NCI-H524 (cell line): ENCODE measurements at regions not wholly inside any gene's neighbourhood (a gene's known extent, or its start where the extent isn't known, plus 50 kb on each side); places are given as distances from the start of the nearest gene placed in this dataset.

Experiments
- DNase-seq, 2 experiments: peaks; one replicate each; lab custom pipeline; 2025; lab: John Stamatoyannopoulos, UW

DNA sequence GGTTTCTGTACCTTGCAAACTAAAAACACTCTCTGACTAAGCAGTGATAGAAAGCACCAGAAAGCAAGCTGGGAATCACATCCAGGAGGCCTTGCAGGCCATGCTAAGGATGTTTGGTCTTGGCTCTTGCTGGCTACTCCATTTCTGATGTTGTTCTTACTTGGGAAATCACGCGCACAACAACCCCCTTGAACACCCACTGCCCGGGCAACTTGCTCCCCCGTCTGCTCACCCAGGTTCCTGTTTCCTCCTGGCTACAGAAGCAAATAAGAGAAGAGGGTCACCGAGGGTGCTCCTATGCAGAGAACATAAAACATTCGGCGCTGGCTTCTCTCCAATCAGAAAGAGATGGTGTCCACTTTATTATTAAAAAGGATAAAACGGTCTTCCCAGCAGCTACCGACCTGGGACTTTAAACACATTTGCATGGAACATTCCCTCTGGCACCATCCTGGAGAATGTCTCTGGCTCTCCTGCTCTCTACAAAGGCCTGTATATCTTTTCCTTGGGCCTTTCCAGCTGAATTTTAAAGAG is 271.2 kb upstream of the RPL38 start:
- DNase-seq = no peak

DNA sequence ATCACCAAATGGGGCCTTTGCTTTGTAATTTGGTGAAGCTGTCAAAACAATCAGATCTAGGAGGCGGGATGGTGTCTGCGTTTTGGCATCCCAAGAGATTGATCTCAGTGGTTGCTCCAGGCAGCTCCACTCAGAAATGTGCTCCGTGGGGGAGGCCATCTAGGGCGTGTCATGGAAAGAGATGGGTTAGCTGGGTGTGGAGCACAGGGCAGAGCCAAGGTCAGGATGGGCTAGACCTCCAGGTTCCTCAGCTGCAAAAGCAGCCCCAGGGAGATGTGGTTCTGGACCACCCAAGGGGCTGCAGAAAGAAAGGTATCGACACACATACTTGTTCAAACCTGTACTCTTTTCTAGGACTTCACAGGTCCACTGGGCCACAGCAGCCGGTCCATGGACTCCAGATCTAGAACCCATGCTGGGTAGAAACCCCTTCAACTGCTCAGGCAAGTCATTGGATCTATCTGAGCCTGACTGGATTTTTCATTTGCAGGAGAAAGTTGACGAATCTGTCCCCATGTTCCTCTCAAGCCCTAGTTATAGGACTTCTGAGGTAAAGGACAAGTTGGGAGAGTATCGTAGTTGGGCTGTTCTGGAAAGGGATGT is 270.2 kb upstream of the RPL38 start:
- no peak for DNase-seq

DNA sequence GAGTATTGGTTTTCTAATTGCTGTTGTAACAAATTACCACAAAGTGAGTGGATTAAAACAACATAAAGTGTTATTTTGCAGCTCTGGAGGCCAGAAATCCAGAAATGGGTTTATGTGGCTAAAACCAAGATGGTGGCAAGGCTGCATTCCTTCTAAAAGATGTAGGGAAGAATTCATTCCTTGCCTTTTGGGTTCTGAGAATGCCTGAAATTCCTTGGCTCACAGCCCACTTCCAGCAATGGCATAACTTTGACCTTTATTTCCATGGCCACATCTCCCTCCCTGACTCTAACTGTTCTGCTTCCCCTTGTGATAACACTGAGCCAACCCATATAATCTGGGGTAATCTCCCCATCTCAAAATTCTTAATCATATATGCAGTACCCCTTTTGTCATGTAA is 269.6 kb upstream of the RPL38 start:
- DNase-seq = no peak

DNA sequence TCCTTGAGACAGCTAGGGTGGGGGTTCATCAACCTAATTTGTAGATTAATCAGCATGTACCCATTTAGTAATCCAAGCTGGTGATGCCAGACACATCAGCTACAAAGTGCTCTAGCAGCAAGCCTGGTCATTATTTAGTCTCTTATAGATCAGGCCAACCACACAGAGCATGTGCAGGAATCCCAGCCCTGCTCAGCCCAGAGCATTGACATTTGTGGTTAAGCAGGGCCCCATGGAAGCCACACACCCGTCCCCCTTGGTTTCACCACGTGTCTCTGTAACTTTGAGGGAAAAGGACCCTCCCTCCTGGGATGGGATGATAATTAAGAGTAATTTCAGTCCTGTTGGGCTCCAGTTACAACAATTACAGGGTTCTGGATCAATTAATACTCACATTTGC is 268.8 kb upstream of the RPL38 start:
- no peak for DNase-seq

DNA sequence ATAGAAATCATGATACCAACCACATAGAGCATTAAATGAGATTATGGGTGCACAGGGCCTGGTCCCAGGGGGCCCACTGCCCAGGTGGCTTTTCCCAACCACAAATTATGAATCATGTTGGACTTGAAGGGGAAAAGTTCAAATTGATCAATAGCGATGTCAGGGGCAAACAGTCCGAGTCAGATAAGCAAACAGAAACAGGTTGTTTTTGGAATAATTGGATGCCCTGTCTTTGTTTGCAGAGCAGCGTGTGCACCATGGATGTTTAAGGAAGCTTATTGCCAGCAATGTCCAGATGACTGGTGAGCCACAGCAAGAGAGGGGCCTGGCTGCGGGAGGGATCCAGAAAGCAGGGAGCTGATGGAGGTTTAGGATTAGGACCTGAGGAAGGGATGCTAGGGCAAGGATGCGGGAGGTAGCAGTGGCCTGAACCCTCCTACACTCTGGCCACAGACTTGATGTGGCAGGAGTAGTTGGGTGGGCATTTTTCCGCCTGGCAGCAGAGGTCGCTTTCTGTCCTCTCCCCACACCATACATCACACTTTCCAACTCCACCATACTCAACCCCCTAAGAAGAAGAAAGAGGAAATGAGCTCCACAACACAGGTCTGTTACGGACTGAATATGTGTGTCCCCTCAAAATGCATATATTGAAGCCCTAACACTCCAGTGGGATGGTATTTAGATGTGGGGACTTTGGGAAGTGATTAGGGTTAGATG is 266.4 kb upstream of the RPL38 start:
- DNase-seq = no peak

DNA sequence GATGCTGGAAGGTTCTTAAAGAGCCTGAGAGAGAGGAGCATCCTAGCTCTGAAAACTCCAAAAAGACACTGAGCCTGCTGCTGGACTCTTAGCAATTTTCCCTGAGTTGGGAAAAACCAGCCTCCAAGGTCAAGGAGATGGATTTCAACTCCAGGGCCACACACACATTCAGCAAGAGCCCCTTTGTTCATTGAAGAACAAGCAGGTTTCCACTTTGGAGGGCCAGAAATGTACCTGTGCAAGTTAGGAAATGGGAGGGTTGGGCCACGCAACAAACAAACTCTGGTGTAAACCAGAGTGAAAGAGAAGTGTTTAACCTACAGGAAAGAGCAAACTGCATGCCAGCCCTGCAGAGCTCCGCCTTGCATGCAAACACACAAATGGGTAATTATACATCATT is 264.8 kb upstream of the RPL38 start:
- no peak for DNase-seq

DNA sequence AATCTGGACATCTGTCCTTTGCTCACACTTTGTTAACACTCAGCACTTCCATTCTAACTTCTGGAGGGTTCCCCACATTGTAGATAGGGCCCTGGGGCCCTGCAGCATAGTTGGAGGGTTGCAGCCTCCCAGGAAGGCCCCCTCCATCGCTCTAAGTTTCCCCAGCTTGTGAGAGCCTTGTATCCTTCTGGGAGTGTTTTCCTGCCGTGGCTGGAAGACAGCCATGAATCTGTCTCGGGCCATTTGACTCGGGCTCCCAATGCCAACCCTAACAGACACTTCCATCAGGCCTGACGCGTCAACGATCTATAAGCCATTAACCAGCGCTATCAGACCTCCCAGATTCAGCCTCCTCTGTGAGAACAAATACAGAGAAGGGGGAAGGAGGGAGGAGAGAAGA is 263.7 kb upstream of the RPL38 start:
- no peak for DNase-seq

DNA sequence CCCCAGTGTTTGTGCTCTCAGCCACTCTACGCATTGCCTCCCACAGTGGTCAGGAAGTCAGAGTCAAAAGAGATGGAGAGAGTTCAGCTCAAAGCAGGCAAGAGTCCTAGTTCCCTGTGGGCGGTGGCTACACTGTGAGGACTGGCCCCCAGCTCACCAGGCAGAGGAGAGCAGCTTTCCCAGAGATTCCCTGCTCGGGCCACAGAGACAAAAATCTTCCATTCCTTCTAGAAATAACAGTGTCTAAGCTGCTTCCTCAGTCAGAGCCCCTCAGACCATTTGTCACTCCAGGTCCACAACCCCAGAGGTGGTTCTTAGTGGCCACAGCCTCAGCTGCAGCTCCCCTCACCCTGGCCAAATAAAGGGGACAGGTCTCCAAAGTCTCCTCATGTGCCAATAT is 263.0 kb upstream of the RPL38 start:
- DNase-seq = no peak

DNA sequence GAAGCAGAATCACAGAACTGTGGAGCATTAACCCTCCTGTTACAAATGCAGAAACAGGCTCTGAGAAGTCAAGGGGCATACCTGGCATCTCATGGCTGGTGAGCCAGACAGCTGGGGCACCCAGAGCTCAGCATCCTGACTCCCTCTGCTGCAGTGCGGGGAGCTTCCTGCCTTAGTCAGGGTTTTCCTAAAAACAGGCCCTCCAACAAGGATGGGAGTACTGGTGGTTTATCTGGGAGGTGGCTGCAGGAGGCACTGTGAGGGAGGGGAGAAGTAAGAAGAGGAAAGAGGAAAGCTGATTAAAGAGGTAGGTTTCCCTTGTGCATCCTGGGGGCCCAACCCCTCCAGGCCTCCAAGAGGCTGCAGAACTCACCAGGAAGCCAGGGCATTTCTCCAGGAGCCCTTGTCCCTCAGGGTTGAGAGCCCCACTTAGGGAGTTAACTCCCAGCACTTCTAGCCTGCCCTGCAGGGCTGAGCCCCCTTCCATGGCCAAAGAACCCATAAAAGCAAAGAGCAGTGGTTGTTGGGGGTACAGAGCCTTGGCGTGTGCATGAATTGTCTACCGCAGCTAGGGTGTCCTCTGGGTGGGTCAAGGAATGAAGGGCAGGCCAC is 261.5 kb upstream of the RPL38 start:
- DNase-seq = no peak

DNA sequence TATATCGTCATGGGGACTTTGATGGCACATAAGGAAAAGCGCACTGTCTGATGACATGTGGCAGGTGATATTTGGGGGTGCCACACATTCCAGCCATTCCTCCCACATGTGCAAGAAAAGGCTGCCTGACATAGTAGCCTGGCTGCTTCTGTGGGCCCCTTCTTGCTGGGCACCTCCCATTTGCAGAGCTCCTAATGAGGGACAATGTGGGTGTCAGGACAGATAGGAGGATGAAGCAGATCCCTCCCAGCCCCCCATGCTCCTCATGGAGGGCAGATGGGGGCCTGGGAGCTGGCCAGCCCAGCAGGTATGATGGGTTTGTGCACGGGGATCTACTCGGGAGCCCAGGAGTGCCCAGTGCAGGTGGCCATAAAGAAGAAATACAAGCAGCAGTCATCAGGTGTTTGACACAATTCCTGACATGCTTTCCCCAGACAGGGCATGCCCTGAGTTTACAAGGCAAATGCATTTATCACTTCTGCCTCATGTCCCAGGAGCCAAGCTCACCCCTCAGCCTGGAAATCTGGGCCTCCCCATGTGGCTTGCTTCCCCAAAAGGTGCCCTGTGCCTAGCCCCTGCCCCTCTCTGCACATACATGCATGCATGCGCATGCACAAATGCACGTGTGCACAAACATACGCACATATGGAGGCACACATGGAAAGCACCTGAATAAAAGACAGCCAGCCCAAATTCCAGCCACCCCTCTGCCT is 260.6 kb upstream of the RPL38 start:
- DNase-seq = no peak

DNA sequence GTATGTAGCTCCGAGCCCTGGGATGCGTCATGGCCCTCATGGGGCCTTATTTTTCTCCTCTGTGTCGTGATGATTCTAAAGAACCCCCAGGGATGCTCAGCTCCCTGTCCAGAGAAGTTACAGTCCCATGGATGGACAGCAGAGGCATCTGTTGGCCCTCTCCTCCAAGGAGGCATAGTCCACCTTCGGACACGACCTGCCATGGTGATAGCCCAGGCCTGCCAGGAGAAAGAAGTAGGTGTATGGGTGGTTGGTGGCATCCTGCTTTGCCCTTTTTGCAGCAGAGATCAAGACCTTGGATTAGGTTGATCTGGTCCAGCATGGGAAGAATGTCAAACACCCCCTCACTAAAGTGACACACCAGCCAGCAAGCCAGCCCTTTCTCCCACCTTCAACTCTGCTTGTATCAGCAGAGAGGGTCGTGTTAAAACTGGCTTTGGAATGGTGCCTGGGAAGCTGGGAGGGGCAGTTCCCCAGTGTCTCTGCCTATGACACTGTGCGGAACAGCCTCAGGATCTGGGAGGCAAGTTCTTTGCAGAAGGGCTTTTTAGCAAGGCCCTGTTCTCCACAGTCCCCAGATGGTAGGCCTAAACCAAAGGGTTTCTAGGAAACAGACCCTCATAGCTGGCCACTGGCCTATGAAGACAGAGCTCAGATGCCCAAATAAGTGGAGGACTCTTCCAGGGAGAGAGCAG is 259.9 kb upstream of the RPL38 start:
- DNase-seq = no peak

DNA sequence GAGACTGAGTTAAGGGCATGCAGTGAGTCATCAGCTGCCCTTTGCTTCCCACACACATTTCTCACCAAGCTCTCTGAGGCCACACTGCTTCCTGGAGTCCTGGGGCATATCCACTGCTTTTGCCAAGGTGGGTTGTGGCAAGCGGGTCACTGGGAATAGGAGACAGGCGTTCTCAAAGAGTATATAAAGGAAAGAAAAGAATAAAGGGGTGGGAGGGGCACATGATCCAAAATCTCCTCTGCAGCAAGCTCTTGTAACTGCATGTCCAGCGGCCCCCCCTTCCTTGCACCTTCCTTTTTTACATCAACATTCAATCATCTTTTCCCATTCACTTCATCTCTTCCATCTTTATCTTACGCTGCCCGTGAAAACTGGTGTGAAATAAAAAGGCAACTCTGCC is 259.1 kb upstream of the RPL38 start:
- no peak for DNase-seq

DNA sequence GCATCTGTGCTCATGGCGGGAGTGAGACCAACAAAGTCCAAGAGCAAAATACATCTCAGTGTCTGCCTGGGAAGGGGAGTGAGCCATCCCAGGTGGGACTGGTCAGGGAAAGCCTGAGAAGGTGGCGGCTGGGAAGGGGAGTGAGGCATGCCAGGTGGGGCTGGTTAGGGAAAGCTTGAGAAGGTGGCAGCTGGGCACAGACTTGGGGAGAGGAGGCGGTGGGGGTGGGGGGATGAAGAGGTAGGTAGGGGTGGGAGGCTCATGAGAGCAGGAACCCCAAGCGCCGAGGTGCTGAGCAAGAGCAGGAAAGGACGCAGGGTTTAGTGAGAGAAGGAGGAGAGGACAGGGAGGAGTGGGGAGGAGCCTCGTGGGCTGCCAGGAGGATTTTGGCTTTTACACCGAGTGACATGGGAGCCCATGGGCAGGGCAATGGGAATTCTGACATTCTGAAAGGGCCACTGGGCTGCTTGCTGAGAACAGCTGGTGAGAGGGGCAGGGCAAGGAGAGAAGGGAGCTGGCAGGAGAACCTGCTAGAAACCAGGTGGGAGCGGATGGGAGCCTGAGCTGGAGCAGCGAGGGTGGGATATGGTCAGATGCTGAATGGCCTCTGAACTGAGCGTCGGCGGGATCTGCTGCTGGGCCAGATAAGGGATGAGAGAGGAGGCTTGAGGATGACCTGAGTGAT is 256.1 kb upstream of the RPL38 start:
- no peak for DNase-seq

DNA sequence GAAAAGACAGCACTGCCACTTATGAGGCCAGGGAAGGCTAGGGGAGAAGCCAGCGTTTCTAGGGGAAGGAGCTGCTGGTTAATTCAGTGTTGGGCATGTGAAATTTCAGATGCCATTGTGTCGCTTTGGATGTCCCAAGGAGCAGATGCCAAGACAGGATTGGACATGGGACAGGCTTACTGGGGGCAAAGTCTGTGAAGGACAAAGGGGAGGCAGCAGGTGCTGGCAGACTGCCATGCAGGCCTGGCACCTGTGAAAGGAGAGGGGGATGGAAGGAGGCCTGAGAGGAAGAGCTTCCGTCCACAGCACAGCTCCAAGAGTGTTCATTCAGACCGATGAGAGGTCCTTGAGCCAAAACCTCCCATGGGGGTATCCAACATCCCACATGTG is 255.5 kb upstream of the RPL38 start:
- peak in 1 of 2 experiments; percentile 23 for DNase-seq

DNA sequence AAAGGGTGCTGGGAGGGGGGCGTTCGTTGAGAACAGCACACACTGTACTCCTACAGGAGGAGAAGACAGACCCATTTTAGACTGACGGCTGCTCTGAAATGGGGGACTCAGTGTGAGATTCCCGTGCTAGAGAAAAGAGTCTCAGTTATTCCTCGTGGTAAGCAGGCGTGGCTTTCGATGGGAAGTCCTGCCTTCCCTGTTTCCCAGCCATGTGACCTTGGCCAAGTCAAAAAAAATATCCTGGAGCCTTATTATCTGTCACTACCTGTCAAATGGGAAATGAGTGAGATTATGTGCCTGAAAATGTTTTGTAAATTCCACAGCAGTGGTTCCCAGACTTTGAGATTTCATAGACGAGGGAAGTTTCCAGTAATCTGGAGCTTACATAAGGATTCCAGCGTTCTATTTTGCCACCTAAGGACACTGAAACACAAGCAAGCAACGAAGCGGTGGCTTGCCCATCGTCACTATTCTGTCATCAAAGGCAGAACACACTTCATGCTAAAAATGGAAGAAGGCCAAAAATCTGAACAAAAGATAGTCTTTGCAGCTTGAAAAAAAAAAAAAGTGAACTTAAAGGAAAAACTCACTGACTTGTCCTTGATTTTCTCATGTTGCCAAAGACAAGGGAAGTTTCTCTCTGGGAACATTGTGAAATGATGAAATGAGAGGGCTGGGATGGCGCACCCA is 253.4 kb upstream of the RPL38 start:
- no peak for DNase-seq

DNA sequence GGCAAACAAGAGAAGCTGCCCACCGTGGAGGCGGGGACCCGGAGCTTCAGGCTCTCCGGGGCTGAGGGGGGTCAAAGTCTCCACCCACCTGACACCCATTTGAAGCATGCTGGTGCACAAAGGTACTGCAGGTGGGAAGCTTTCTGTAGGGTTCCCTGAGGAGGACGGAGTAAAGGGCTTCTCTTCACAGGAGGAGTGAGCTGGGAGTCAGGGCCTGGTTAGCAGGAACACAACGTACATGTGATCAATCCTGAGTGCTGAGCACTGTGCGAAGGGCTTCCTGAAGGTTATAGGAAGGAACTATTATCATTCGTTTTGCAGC is 252.9 kb upstream of the RPL38 start:
- no peak for DNase-seq

DNA sequence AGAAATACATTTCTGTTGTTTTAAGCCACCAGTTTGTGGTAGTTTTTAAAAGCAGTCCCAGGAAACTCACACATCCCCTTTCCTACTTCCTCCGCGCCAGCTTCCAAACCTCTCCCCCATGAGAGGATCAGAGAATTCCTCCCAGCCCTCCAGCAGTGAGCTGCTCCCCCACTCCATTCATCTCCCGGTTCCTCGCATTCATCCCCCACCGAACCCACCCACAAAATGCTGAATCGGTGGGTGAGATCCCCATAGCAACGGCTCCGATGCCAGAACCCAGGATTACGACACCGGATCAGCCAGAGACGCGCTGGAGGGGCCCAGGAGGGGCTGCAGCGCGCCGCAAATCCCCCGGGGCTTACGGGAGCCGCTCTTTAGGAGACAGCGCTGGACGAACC is 251.4 kb upstream of the RPL38 start:
- peak; percentile 77 for DNase-seq

DNA sequence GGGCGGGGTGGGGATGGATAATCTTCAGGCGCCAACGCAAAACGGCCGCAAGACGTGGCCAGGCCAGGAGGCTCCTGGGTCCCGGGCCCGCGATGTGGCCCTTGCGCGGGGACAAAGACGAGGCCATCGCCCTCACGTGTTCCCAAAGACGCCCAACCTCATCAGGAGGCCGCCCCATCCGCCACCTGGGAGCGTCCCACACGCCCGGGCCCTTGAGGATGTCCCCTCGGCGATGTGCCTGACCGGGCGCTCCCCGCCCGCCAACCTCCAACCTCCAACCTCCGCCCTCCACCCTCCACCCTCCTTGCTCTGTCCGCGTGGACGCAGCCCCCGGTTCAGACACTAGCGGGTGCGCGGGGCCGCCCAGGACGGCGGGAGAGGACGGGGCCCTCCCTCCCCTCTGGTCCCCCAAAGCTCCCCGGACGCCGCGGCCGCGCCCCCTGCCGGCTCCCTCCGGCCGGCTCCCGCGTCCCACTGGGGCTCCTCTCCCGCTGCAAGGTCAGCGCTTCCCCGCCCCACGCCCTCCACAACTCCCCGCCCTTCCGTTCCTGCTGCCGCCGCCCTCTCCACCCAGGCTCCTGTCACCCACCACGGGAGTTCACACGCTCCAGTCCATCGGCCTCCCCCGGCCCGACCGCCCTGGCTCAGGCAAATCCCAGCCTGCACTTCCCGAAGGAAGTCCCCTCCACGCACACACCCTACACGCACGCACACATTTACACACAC is 250.8 kb upstream of the RPL38 start:
- peak; percentile 73 to 76 for DNase-seq

DNA sequence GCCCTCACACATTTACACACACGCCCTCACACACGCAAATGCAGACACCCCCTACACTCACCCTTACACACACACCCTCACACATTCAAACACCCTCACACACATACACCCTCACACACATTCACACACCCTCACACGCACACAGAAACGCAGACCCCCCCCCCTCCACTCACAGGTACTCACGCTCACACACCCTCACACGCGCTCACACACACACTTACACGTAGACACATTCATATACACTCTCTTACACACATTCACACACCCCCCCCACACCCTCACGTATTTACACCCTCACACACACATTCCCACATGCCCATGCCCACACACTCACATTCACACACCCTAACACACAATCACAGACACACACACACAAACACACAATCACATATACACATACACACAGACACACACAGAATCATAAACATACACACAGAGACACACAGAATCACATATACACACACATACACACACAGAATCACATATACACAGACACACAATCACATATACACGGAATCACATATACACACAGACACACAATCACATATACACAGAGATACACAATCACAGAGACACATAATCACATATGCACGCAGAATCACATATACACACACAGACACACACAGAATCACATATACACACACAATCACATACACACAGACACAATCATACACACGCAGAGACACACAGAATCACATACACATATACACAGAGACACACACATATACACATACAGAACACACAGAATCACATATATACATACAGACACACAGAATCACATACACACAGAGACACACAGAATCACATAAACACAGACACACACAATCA is 250.1 kb upstream of the RPL38 start:
- no peak for DNase-seq

DNA sequence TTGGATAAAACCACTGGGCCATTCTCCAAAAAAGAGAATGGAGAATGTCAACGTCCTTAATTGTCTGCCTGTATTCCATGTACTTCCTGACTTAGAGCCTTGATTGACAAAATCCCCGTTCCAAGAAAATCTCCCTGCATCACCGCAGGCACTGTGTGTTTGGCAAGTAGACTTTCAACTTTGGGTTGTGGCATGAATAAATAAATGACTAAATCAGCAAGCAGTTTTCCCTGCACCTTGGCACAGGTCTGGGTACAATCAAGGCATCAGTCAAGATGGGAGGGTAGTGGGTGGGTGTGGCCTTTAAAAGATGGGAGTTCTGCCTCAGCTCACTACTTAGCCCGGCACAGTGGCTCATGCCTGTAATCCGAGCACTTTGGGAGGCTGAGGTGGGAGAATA is 248.5 kb upstream of the RPL38 start:
- DNase-seq = no peak
